H1 (cell line): ENCODE measurements at regions not wholly inside any gene's neighbourhood (a gene's known extent, or its start where the extent isn't known, plus 50 kb on each side); places are given as distances from the start of the nearest gene placed in this dataset.

Source experiments
- CTCF ChIA-PET: fragments of 300-600 bp; sonication (Branson Sonifier 250); formaldehyde crosslinking; loops from one replicate; lab custom pipeline; 2021; ENCODE audit not compliant: partially characterized antibody; lab: Charles Lee
- POLR2A ChIA-PET: fragments of 300-600 bp; sonication (Branson Sonifier 250); formaldehyde crosslinking; loops from one replicate; lab custom pipeline; 2021; ENCODE audit warnings: inconsistent platforms; ENCODE audit not compliant: partially characterized antibody; lab: Charles Lee
- DNase-seq, 2 experiments: peaks; one replicate each; pipeline versions ENCODE4 v3.0.0 to v3.0.0-alpha.2; 2010 to 2022; ENCODE audit warnings: low spot score in 2 of 2, low read depth in 1 of 2, mixed read lengths in 1 of 2
- FAIRE-seq: peaks from 2 replicates; lab custom pipeline; 2011; peaks lifted over from hg19 to GRCh38; lab: Jason Lieb, UNC
- H2AFZ ChIP-seq: 2 replicates; pipeline ENCODE4 v1.8.1; 2012; ENCODE audit warnings: low read length, inconsistent platforms
- H2AK5ac ChIP-seq: 2 replicates; pipeline ENCODE4 v1.6.1; 2013; ENCODE audit warnings: low read depth, low read length
- H2BK120ac ChIP-seq: replicated peaks from 2 replicates; pipeline ENCODE3; 2013; ENCODE audit warnings: low read depth, low read length, inconsistent platforms
- H2BK12ac ChIP-seq: 2 replicates; pipeline ENCODE4 v1.6.1; 2013; ENCODE audit warnings: low read depth, low read length
- H2BK15ac ChIP-seq: 2 replicates; pipeline ENCODE4 v1.6.1; 2013; ENCODE audit warnings: low read length
- H2BK20ac ChIP-seq: 2 replicates; pipeline ENCODE4 v1.6.1; 2013; ENCODE audit warnings: low read length
- H2BK5ac ChIP-seq: 2 replicates; pipeline ENCODE4 v1.6.1; 2013; ENCODE audit warnings: low read depth, low read length
- H3K14ac ChIP-seq: 2 replicates; pipeline ENCODE4 v1.6.1; 2013; ENCODE audit warnings: inconsistent platforms; ENCODE audit not compliant: insufficient read length
- H3K18ac ChIP-seq: 2 replicates; pipeline ENCODE4 v1.6.1; 2013; ENCODE audit warnings: low read length; ENCODE audit errors: extremely low read depth
- H3K23ac ChIP-seq: 2 replicates; pipeline ENCODE4 v1.6.1; 2013; ENCODE audit warnings: inconsistent platforms; ENCODE audit not compliant: insufficient read length
- H3K23me2 ChIP-seq: 2 replicates; pipeline ENCODE4 v1.6.1; 2013; ENCODE audit warnings: low read depth, low read length
- H3K27ac ChIP-seq: 2 replicates; pipeline ENCODE4 v1.6.1; 2011; ENCODE audit warnings: low read depth, low read length, inconsistent platforms
- H3K27me3 ChIP-seq, 4 experiments: replicated peaks in 1 of 4; 1 replicate in 1 of 4; 2 replicates in 3 of 4; pipeline versions ENCODE4 v1.6.1 to v1.8.1; 2011 to 2013; ENCODE audit warnings: low read length in 3 of 4, mild to moderate bottlenecking in 3 of 4, inconsistent platforms in 2 of 4, mixed read lengths in 2 of 4, moderate library complexity in 1 of 4; ENCODE audit not compliant: control insufficient read depth in 3 of 4, insufficient read depth in 3 of 4; ENCODE audit errors: extremely low read depth in 1 of 4
- H3K36me3 ChIP-seq, 4 experiments: 2 replicates each; pipeline versions ENCODE4 v1.6.1 to v1.8.1; 2011 to 2013; ENCODE audit warnings: mild to moderate bottlenecking in 4 of 4, low read length in 3 of 4, moderate library complexity in 2 of 4, control low read depth in 1 of 4, inconsistent platforms in 1 of 4; ENCODE audit not compliant: insufficient read depth in 4 of 4, control insufficient read depth in 2 of 4
- H3K4ac ChIP-seq: replicated peaks from 2 replicates; pipeline ENCODE3; 2013; ENCODE audit warnings: low read length, low read depth, mixed read lengths, inconsistent platforms; ENCODE audit not compliant: insufficient read length
- H3K4me1 ChIP-seq, 4 experiments: replicated peaks in 1 of 4; 1 replicate in 1 of 4; 2 replicates in 3 of 4; pipeline versions ENCODE4 v1.6.1 to v1.8.1; 2011 to 2013; ENCODE audit warnings: low read length in 3 of 4, inconsistent platforms in 2 of 4, mixed read lengths in 1 of 4; ENCODE audit not compliant: insufficient read depth in 4 of 4, control insufficient read depth in 3 of 4
- H3K4me2 ChIP-seq, 2 experiments: 2 replicates each; pipeline versions ENCODE4 v1.6.1 to v1.8.1; 2011 to 2013; ENCODE audit warnings: low read depth in 2 of 2, low read length in 2 of 2, control low read depth in 1 of 2, inconsistent platforms in 1 of 2, mild to moderate bottlenecking in 1 of 2; ENCODE audit not compliant: insufficient read depth in 1 of 2
- H3K4me3 ChIP-seq, 4 experiments: fragments of 200-600, 300-600 bp in 1 of 4; sonication (generic), shearing (Covaris generic), sonication (Bioruptor Twin) in 1 of 4; 2 replicates each; pipeline versions ENCODE4 v1.5.1 to v1.8.1; 2011 to 2016; ENCODE audit warnings: low read length in 4 of 4, low read depth in 3 of 4, control low read depth in 2 of 4, inconsistent platforms in 2 of 4, mild to moderate bottlenecking in 2 of 4, mixed read lengths in 1 of 4, moderate library complexity in 1 of 4; ENCODE audit not compliant: insufficient read depth in 2 of 4; ENCODE audit errors: extremely low read depth in 1 of 4
- H3K56ac ChIP-seq: replicated peaks from 2 replicates; pipeline ENCODE3; 2013; ENCODE audit warnings: low read depth, mild to moderate bottlenecking, mixed read lengths, low read length, inconsistent platforms; ENCODE audit not compliant: insufficient read length
- H3K79me1 ChIP-seq: 2 replicates; pipeline ENCODE4 v1.6.1; 2013; ENCODE audit warnings: low read depth, low read length, control low read depth
- H3K79me2 ChIP-seq, 2 experiments: 2 replicates each; pipeline versions ENCODE4 v1.6.1 to v1.8.1; 2012 to 2013; ENCODE audit warnings: low read length in 2 of 2, mild to moderate bottlenecking in 2 of 2, inconsistent platforms in 1 of 2; ENCODE audit not compliant: insufficient read depth in 2 of 2, control insufficient read depth in 1 of 2
- H3K9ac ChIP-seq, 4 experiments: replicated peaks in 1 of 4; 1 replicate in 1 of 4; 2 replicates in 3 of 4; pipeline versions ENCODE4 v1.6.1 to v1.8.1; 2011 to 2013; ENCODE audit warnings: low read depth in 3 of 4, low read length in 3 of 4, control low read depth in 2 of 4, mild to moderate bottlenecking in 2 of 4, moderate library complexity in 2 of 4, inconsistent platforms in 1 of 4; ENCODE audit errors: extremely low read depth in 1 of 4
- H3K9me3 ChIP-seq, 2 experiments: 2 replicates each; pipeline versions ENCODE4 v1.6.1 to v1.8.1; 2012 to 2013; ENCODE audit warnings: mild to moderate bottlenecking in 2 of 2, moderate library complexity in 2 of 2, control low read depth in 1 of 2, inconsistent platforms in 1 of 2, low read depth in 1 of 2, low read length in 1 of 2, mixed read lengths in 1 of 2; ENCODE audit not compliant: insufficient read depth in 2 of 2
- H4K20me1 ChIP-seq, 2 experiments: replicated peaks in 1 of 2; 2 replicates each; pipeline versions ENCODE3 to v1.8.1; 2011 to 2013; ENCODE audit warnings: inconsistent platforms in 2 of 2, low read length in 2 of 2, mild to moderate bottlenecking in 1 of 2; ENCODE audit not compliant: insufficient read depth in 2 of 2, control insufficient read depth in 1 of 2
- H4K5ac ChIP-seq: 2 replicates; pipeline ENCODE4 v1.6.1; 2013; ENCODE audit warnings: low read length, low read depth, mixed read lengths, inconsistent platforms; ENCODE audit not compliant: insufficient read length
- H4K8ac ChIP-seq: 2 replicates; pipeline ENCODE4 v1.8.0; 2013; ENCODE audit warnings: mild to moderate bottlenecking, moderate library complexity, low read length, inconsistent platforms; ENCODE audit not compliant: insufficient read depth; ENCODE audit errors: extremely low read depth
- H4K91ac ChIP-seq: replicated peaks from 2 replicates; pipeline ENCODE3; 2013; ENCODE audit warnings: low read length, mixed read lengths, inconsistent platforms; ENCODE audit not compliant: insufficient read length
- EZH2 ChIP-seq: fragments of 200-600 bp; sonication (generic); IDR thresholded peaks from 2 replicates; pipeline ENCODE4 v1.7.1; 2012; ENCODE audit warnings: low read depth, mild to moderate bottlenecking, moderate library complexity, low read length, inconsistent platforms; ENCODE audit not compliant: severe bottlenecking
- MAX ChIP-seq: IDR thresholded peaks from 2 replicates; pipeline ENCODE4 v1.6.1; 2012; ENCODE audit warnings: inconsistent platforms
- POU5F1 ChIP-seq: IDR thresholded peaks from 2 replicates; pipeline ENCODE4 v1.6.1; 2011; ENCODE audit warnings: low read depth, mild to moderate bottlenecking, low read length, moderate library complexity
- RXRA ChIP-seq: IDR thresholded peaks from 2 replicates; pipeline ENCODE4 v1.6.1; 2011; ENCODE audit warnings: low read depth, mild to moderate bottlenecking, low read length, moderate library complexity; ENCODE audit not compliant: insufficient read depth
- SUZ12 ChIP-seq: fragments of 200-600 bp; sonication (generic); IDR thresholded peaks from 2 replicates; pipeline ENCODE4 v1.6.1; 2012; ENCODE audit warnings: mild to moderate bottlenecking, inconsistent platforms, low read length, moderate library complexity, mixed read lengths
- USF2 ChIP-seq: IDR thresholded peaks from 2 replicates; pipeline ENCODE4 v1.6.1; 2011; ENCODE audit warnings: low read length, improper control_type of control experiment
- WGBS, 2 experiments: shearing (Covaris generic) in 1 of 2; methylation state at CpG; one replicate each; pipeline versions ENCODE4 v1.1.6 to v1.1.7; 2013 to 2015; ENCODE audit warnings: low lambda C conversion rate in 2 of 2, mixed read lengths in 2 of 2, inconsistent platforms in 1 of 2, low coverage in 1 of 2, missing lambda C conversion rate in 1 of 2; ENCODE audit not compliant: insufficient replicate concordance in 2 of 2, insufficient coverage in 1 of 2, insufficient read length in 1 of 2; ENCODE audit errors: extremely low coverage in 1 of 2, missing lambda C conversion rate in 1 of 2; 5-methylcytosine and 5-hydroxymethylcytosine counted together

- Histone ChIP-seq H3K4me1 (peaks cover 0 to 2% (median 0%) of the 10 kb centered on the region in 4 experiments; a peak in 3 of 7 replicates), H3K18ac (no peak overlapping the region), H4K5ac (no peak overlapping the region), H4K91ac (no peak overlapping the region), H3K56ac (no peak overlapping the region), H2AK5ac (no peak overlapping the region), H3K36me3 (no peaks in the 10 kb centered on the region), H3K27ac (no peak overlapping the region), H3K4me2 (no peak overlapping the region)
- WGBS, 2 experiments: 90% methylated on average over 4 of the region's 5 CpGs; no CpG with 5 or more reads in 1 of the 2 experiments
- ChIA-PET POLR2A (no interaction called here), CTCF (no interaction called here)
- no peak for DNase-seq
- TF ChIP-seq USF2 (no peak), MAX (no peak), EZH2 (no peak), RXRA (no peak), SUZ12 (no peak), POU5F1 (no peak)
- TF ChIP-seq, all 59 proteins: peak for 0
- Histone ChIP-seq H2BK120ac (no peak overlapping the region), H3K9ac (no peak overlapping the region), H3K27me3 (no peaks in the 10 kb centered on the region), H3K4ac (no peak overlapping the region), H2BK15ac (no peak overlapping the region), H2AFZ (no peak overlapping the region), H3K79me2 (no peaks in the 10 kb centered on the region), H3K4me3 (no peak overlapping the region), H4K8ac (no peak overlapping the region), H3K9me3 (no peaks in the 10 kb centered on the region), H3K23me2 (no peaks in the 10 kb centered on the region), H3K23ac (no peak overlapping the region), H2BK20ac (no peak overlapping the region), H3K79me1 (no peaks in the 10 kb centered on the region), H4K20me1 (no peaks in the 10 kb centered on the region), H3K14ac (no peak overlapping the region), H2BK5ac (no peak overlapping the region), H2BK12ac (no peak overlapping the region)
- no peak for FAIRE-seq
These were observed 717.5 kb downstream of the IRX1 start for GRCh38 chr5:4313138-4313537.
